Mucosa of stomach (tissue), 1 donor: ENCODE measurements at regions not wholly inside any gene's neighbourhood (a gene's known extent, or its start where the extent isn't known, plus 50 kb on each side); places are given as distances from the start of the nearest gene placed in this dataset.
A peak's percentile ranks its signal among the peaks of the same experiment; 100 is the strongest.

ENCODE experiments used
- H3K27me3 ChIP-seq: one replicate; pipeline ENCODE4 v1.7.0; 2013; ENCODE audit warnings: mild to moderate bottlenecking, low read length; ENCODE audit not compliant: control insufficient read depth, insufficient read depth
- H3K36me3 ChIP-seq: one replicate; pipeline ENCODE4 v1.7.0; 2013; ENCODE audit warnings: low read length; ENCODE audit not compliant: control insufficient read depth, insufficient read depth
- H3K4me1 ChIP-seq: one replicate; pipeline ENCODE4 v1.7.0; 2013; ENCODE audit warnings: mild to moderate bottlenecking, low read length; ENCODE audit not compliant: control insufficient read depth, insufficient read depth
- H3K4me3 ChIP-seq: one replicate; pipeline ENCODE4 v1.7.0; 2013; ENCODE audit warnings: low read length
- H3K9ac ChIP-seq: one replicate; pipeline ENCODE4 v1.7.0; 2013; ENCODE audit warnings: mild to moderate bottlenecking, low read length, moderate library complexity
- H3K9me3 ChIP-seq: one replicate; pipeline ENCODE4 v1.7.0; 2013; ENCODE audit warnings: mild to moderate bottlenecking, low read length, moderate library complexity; ENCODE audit not compliant: control insufficient read depth
- donor health status: Pancreatic carcinoma.

DNA sequence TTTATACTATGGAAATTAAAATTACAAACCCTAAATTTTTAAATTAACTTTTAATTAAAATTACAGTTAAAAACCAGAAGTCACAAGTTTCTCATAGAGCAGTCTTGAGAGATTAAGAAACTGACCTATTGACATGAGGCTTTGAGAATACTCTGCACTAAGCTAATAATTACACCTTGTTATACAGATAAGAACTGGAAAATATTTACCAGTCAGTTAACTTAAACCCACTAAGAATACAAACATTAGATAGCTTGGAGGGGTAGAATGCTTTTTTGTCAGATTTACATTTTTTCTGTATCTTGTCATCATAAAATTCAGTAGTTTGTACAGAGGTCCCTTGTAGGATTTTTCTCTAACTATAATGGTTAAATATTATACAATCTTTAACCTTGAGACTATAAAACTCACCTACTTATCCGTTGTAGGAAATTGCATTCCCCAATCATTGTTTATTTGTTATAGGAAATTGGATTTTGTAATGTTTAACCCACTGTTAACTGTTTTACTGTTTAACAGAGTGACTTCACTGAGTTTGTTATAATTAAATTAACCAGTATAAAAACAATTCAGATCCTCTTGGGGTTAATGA is 219.7 kb upstream of the PKDCC start:
- no peaks in the 10 kb centered on the region for H3K4me1 ChIP-seq

DNA sequence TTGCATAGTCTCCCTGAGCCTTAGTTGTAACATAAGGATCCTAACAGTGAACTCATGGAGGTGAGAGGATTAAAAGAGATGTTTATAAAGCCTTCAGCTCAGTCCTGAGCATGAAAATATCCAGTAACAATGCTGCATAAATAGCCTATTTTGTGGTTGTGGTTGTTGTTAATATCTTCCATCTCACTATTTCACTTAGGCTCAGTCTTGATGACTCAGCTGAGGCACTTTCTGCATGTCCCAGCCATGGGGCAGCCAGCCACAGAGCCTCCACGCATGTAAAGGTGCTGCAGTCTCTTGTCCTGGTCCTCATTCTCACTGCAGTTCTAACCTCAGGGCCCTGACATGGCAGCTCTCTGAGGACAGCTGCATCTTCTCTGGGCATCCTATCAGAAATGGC is 218.8 kb upstream of the PKDCC start:
- Histone ChIP-seq H3K9me3 (no peaks in the 10 kb centered on the region), H3K27me3 (peaks cover 7% of the 10 kb centered on the region), H3K9ac (no peak overlapping the region), H3K36me3 (no peaks in the 10 kb centered on the region), H3K4me3 (no peak overlapping the region), H3K4me1 (no peaks in the 10 kb centered on the region)

More for the DNA sequence above, 219.7 kb upstream of the PKDCC start:
- no peak overlapping the region for H3K9ac ChIP-seq
- H3K9me3 ChIP-seq, result no peaks in the 10 kb centered on the region
- no peaks in the 10 kb centered on the region for H3K36me3 ChIP-seq
- H3K27me3 ChIP-seq, result peaks cover 7% of the 10 kb centered on the region
- no peak overlapping the region for H3K4me3 ChIP-seq

DNA sequence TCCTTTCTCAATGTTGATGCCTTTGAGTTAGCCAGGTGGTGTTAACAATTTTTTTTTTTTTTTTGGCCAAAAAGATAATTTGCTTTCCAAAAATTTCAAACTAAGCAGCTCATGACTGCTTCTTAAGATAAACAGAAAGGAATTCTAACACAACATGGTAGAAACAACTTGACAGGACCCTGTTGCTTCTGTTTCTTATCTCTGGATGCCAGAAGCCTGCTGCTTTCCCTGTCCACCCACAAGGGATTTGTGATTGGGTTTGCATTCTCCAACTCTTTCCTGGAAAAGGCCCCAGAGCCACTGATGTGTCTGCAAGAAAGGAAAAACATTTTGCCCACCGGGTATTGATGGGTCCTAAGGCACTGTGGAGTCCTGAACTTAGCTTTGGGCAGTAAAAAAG is 217.2 kb upstream of the PKDCC start:
- Histone ChIP-seq H3K9me3 (no peaks in the 10 kb centered on the region), H3K4me1 (no peaks in the 10 kb centered on the region), H3K36me3 (no peaks in the 10 kb centered on the region), H3K9ac (no peak overlapping the region), H3K27me3 (peaks cover 7% of the 10 kb centered on the region), H3K4me3 (no peak overlapping the region)

DNA sequence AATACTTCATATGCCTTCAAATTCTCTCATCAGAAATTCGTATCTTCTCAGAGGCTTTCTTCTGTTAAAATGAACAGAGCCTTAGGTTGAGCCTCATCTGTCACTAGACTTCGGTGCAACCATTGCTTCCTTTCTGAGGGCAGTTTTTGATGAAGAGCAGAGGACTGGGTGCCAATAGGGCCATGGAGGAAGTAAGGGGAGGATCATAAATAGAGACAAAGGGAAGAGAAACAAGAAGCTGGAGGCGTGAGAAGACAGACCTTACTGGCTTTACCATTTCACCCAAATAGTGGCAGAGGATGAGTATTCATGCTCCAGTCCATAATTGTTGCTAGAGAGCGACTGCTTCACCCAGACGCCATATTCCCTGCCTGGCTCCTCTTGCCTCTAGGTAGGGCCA is 215.6 kb upstream of the PKDCC start:
- Histone ChIP-seq H3K36me3 (no peaks in the 10 kb centered on the region), H3K4me3 (no peak overlapping the region), H3K9ac (no peak overlapping the region), H3K9me3 (no peaks in the 10 kb centered on the region), H3K27me3 (no peaks in the 10 kb centered on the region), H3K4me1 (no peaks in the 10 kb centered on the region)

DNA sequence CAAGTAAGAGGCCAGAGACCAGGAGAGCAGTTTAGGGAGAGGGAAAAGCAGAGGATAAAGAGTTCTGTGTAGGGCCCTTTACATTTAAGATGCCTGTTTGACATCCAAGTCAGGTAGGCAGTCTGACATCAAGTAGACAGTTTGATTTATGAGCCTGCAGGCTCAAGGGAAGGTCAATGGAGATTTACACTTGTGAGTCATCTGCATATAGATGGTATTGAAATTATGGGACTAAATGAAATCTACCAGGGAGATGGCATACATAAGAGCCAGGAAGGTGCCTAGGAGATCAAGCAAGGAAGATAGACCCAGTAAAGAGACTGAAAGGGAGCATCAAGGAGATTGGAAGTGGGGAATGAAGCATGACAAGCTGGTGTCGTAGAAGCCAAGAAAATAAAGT is 212.4 kb upstream of the PKDCC start:
- Histone ChIP-seq H3K36me3 (no peaks in the 10 kb centered on the region), H3K4me1 (peaks cover 2% of the 10 kb centered on the region), H3K9me3 (no peaks in the 10 kb centered on the region), H3K4me3 (no peak overlapping the region), H3K27me3 (peaks cover 3% of the 10 kb centered on the region), H3K9ac (no peak overlapping the region)

DNA sequence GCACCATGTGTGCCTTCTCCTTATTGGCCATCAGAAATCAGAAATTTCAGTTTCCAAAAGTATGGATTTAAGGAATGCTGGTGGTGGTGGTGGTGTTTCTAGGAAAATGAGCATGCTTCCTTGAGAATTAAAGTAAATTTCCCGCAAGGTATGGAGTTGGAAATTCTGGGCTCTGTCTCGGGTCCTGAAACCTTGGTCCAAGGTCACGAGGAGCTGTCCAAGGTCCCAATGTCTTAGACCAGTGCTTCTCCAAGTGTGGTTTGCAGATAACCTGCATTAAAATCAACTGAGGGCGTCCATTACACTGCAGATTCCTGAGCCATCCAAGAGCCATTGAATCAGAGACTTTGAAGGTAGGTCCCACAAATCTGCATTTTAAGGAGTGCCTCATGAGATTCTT is 210.9 kb upstream of the PKDCC start:
- Histone ChIP-seq H3K9me3 (no peaks in the 10 kb centered on the region), H3K27me3 (peaks cover 3% of the 10 kb centered on the region), H3K4me3 (no peak overlapping the region), H3K4me1 (peaks cover 9% of the 10 kb centered on the region), H3K36me3 (no peaks in the 10 kb centered on the region), H3K9ac (no peak overlapping the region)

DNA sequence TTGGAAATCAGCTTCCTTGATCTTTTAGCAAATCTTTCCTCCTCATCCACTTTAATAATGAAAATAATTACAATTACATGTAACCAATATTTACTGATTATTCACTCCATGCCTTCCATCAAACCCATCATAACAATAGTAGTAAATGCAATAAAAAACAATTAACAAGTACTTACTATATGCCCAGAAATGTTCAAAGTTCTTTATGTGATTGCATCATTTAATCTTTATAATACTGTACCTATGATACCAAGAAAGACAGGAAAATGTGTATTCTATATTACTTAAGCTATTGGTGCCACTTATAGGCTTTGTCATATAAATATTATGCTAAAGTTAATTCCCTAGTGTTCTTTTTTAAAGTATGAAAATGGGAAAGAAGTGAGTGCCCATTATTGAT is 210.2 kb upstream of the PKDCC start:
- Histone ChIP-seq H3K9me3 (no peaks in the 10 kb centered on the region), H3K9ac (no peak overlapping the region), H3K27me3 (peaks cover 3% of the 10 kb centered on the region), H3K36me3 (no peaks in the 10 kb centered on the region), H3K4me1 (peaks cover 9% of the 10 kb centered on the region), H3K4me3 (no peak overlapping the region)

DNA sequence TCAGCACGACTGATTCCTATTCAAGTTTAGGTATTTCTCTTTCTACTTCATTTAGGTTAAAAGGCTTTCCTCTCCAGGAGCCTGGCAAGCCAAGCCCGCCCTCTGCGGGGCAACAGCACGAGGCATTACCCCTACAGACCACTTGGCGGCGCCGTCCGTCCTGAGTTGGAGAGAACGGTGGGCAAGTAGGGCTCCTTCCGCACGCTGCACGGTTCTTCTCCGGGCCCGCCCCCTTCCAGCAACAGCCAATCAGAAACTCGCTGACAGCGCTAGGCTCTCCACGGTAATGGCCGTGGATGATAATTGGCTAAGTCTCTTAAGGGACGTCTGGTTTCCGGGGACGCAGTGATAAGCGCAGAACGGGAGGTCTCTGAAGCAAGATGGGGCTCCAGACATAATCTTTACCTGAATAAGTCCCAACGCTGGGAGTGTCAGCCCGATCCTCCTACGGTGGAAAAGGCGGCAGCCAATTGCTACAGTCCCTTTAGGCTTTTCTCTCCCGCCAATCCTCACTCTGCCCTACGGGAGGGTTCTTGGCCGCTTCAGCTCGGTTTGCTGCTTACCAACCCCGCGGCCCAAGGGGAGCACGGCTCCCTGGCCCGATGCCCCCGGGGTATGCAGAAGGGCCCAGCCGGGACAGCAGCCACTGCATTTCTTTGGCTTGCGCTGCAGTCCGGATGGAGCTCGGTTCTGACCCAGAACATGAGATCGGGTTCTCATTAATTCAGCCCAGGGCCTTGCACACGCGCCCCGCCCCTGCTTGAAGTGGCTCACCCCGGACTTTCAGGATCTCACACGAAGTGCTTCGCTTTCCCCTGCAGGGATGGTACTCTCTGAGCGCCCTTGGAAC is 206.9 kb upstream of the PKDCC start:
- H3K4me1 ChIP-seq, result peaks cover 9% of the 10 kb centered on the region
- peak overlapping the region; percentile 82 for H3K9ac ChIP-seq
- H3K36me3 ChIP-seq, result no peaks in the 10 kb centered on the region
- H3K27me3 ChIP-seq, result peaks cover 3% of the 10 kb centered on the region
- H3K9me3 ChIP-seq, result no peaks in the 10 kb centered on the region
- peak overlapping the region; percentile 91 for H3K4me3 ChIP-seq

DNA sequence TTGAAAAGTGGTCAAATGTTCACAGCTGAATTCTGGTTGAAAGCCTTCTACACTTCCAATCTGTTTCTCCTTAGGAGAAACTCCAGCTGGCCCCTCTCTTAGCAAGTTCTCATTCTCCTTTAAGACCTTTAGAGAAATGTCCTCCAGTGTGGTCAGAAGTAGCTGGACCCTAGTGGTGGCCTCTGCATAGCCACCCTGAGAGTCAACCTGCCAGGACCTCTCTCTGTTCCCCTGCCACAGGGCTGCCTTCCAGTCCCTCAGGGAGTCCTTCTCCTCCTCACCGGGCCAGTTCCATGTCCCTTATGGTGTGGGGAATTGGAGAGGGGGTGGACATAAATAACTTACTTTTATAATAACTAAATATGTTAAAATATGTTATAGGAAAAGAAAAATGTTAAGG is 200.9 kb upstream of the PKDCC start:
- H3K4me1 ChIP-seq, result no peaks in the 10 kb centered on the region
- H3K9me3 ChIP-seq, result no peaks in the 10 kb centered on the region
- no peak overlapping the region for H3K9ac ChIP-seq
- no peak overlapping the region for H3K4me3 ChIP-seq
- no peaks in the 10 kb centered on the region for H3K36me3 ChIP-seq
- no peaks in the 10 kb centered on the region for H3K27me3 ChIP-seq

DNA sequence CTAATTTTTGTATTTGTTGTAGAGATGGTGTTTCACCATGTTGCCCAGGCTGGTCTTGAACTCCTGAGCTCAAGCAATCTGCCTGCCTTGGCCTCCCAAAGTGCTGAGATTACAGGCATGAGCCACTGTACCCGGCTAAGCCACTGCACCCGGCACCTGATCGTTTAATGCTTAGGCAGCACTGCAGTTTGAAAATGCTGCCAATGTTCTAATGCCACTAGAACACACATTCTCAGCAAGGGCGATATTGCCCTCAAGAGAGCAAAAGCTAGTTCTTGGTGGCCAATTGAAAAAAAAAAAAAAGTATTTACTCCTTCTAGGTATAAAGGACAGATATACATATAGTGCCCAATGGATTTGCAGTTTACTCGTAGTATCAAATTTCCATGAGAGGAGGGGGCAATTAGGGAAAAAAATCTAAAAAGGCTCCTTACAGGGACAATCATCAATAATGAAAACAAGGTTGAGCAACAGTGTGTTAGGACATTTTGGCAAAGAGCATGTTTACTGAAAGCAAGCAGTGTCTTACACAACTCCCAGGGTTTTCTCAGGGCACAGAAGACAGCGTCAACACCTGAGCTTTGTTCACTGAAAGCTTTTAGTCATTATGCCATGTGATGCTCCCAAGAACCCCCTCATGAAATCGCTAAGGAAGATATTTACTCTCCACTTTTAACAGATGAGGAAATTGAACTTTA is 199.9 kb upstream of the PKDCC start:
- no peaks in the 10 kb centered on the region for H3K36me3 ChIP-seq
- no peak overlapping the region for H3K9ac ChIP-seq
- no peaks in the 10 kb centered on the region for H3K27me3 ChIP-seq
- no peak overlapping the region for H3K4me3 ChIP-seq
- no peaks in the 10 kb centered on the region for H3K4me1 ChIP-seq
- no peaks in the 10 kb centered on the region for H3K9me3 ChIP-seq

DNA sequence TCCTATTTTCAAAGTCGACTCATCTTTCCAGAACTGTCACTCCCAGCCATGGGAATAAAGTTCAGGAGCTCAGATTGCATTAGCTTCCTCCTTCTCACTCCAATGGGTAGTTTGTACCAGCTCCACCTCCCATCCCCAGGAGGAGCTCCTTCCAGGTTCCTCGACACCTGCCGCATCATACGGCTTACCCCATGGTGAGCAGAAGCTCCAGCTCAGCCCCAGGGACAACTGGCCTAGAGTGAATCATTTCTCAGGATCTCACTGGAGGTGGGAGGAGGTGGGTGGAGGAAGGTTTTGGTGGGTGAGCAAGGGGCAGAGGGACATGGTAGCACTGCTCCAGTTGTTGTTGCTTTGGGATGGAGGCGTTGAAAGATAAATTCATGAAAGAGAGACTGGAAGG is 196.3 kb upstream of the PKDCC start:
- H3K9me3 ChIP-seq, result no peaks in the 10 kb centered on the region

DNA sequence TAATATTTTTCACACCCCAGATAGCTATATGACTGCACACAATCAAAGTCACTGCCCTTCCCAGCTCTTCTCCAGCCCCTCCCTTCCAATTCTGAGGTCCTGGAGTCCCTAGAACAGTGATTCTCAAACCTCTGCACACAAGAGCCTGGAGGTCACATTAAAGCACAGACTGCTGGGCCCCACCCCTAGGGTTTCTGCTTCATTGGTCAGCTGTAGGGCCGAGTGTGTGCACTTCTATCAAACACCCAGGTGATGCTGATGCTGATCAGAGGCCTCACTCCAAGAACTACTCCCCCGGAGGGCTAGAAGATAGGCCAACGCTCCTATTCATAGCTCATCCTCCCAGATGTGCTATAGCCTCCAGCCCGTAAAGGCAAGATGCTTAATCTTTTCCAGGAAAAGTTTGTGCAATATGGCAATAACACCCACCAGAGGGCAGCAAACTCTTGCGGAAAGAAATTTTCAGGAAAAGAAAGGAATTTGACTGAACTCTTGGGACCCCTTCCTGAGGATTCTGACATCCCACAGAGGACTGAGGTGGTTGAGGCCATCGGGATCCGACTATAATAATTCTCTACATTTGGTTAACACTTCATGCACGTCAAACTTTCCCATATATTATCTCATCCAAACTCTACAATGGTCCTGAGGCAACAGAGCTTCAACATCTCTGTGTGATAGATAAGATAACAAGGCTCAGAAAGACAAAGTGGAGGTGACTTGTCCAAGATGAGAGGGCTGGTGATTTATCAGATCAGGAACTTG is 194.2 kb upstream of the PKDCC start:
- Histone ChIP-seq H3K9me3 (no peaks in the 10 kb centered on the region), H3K9ac (no peak overlapping the region), H3K4me3 (no peak overlapping the region)

More for the DNA sequence above, 196.3 kb upstream of the PKDCC start:
- Histone ChIP-seq H3K27me3 (no peaks in the 10 kb centered on the region), H3K4me3 (no peak overlapping the region), H3K36me3 (no peaks in the 10 kb centered on the region), H3K4me1 (no peaks in the 10 kb centered on the region), H3K9ac (no peak overlapping the region)

More for the DNA sequence above, 194.2 kb upstream of the PKDCC start:
- no peaks in the 10 kb centered on the region for H3K36me3 ChIP-seq
- H3K4me1 ChIP-seq, result no peaks in the 10 kb centered on the region
- no peaks in the 10 kb centered on the region for H3K27me3 ChIP-seq
